ENCODE measurements at regions not wholly inside any gene's neighbourhood (a gene's known extent, or its start where the extent isn't known, plus 50 kb on each side); places are given as distances from the start of the nearest gene placed in this dataset.

- TF ChIP-seq, protein P1, sequence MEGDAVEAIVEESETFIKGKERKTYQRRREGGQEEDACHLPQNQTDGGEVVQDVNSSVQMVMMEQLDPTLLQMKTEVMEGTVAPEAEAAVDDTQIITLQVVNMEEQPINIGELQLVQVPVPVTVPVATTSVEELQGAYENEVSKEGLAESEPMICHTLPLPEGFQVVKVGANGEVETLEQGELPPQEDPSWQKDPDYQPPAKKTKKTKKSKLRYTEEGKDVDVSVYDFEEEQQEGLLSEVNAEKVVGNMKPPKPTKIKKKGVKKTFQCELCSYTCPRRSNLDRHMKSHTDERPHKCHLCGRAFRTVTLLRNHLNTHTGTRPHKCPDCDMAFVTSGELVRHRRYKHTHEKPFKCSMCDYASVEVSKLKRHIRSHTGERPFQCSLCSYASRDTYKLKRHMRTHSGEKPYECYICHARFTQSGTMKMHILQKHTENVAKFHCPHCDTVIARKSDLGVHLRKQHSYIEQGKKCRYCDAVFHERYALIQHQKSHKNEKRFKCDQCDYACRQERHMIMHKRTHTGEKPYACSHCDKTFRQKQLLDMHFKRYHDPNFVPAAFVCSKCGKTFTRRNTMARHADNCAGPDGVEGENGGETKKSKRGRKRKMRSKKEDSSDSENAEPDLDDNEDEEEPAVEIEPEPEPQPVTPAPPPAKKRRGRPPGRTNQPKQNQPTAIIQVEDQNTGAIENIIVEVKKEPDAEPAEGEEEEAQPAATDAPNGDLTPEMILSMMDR (conservative IDR thresholded peaks at IDR 0.05; ENCODE audit: low read depth in 2 of 2) = no peak
- TF ChIP-seq, protein P2, sequence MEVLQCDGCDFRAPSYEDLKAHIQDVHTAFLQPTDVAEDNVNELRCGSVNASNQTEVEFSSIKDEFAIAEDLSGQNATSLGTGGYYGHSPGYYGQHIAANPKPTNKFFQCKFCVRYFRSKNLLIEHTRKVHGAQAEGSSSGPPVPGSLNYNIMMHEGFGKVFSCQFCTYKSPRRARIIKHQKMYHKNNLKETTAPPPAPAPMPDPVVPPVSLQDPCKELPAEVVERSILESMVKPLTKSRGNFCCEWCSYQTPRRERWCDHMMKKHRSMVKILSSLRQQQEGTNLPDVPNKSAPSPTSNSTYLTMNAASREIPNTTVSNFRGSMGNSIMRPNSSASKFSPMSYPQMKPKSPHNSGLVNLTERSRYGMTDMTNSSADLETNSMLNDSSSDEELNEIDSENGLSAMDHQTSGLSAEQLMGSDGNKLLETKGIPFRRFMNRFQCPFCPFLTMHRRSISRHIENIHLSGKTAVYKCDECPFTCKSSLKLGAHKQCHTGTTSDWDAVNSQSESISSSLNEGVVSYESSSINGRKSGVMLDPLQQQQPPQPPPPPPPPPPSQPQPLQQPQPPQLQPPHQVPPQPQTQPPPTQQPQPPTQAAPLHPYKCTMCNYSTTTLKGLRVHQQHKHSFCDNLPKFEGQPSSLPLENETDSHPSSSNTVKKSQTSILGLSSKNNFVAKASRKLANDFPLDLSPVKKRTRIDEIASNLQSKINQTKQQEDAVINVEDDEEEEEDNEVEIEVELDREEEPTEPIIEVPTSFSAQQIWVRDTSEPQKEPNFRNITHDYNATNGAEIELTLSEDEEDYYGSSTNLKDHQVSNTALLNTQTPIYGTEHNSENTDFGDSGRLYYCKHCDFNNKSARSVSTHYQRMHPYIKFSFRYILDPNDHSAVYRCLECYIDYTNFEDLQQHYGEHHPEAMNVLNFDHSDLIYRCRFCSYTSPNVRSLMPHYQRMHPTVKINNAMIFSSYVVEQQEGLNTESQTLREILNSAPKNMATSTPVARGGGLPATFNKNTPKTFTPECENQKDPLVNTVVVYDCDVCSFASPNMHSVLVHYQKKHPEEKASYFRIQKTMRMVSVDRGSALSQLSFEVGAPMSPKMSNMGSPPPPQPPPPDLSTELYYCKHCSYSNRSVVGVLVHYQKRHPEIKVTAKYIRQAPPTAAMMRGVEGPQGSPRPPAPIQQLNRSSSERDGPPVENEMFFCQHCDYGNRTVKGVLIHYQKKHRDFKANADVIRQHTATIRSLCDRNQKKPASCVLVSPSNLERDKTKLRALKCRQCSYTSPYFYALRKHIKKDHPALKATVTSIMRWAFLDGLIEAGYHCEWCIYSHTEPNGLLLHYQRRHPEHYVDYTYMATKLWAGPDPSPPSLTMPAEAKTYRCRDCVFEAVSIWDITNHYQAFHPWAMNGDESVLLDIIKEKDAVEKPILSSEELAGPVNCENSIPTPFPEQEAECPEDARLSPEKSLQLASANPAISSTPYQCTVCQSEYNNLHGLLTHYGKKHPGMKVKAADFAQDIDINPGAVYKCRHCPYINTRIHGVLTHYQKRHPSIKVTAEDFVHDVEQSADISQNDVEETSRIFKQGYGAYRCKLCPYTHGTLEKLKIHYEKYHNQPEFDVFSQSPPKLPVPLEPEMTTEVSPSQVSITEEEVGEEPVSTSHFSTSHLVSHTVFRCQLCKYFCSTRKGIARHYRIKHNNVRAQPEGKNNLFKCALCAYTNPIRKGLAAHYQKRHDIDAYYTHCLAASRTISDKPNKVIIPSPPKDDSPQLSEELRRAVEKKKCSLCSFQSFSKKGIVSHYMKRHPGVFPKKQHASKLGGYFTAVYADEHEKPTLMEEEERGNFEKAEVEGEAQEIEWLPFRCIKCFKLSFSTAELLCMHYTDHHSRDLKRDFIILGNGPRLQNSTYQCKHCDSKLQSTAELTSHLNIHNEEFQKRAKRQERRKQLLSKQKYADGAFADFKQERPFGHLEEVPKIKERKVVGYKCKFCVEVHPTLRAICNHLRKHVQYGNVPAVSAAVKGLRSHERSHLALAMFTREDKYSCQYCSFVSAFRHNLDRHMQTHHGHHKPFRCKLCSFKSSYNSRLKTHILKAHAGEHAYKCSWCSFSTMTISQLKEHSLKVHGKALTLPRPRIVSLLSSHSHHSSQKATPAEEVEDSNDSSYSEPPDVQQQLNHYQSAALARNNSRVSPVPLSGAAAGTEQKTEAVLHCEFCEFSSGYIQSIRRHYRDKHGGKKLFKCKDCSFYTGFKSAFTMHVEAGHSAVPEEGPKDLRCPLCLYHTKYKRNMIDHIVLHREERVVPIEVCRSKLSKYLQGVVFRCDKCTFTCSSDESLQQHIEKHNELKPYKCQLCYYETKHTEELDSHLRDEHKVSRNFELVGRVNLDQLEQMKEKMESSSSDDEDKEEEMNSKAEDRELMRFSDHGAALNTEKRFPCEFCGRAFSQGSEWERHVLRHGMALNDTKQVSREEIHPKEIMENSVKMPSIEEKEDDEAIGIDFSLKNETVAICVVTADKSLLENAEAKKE (CRISPR knock-in tag; IDR thresholded peaks at IDR 0.05) = no peak
- TF ChIP-seq EZH2phosphoT487 (IDR thresholded peaks at IDR 0.05; ENCODE audit: unreplicated experiment) (no peak), STAT1 (IDR thresholded peaks at IDR 0.05; ENCODE audit: unreplicated experiment) (no peak), EZH2 (IDR thresholded peaks at IDR 0.05; ENCODE audit: low read depth, unreplicated experiment) (no peak), NANOG (IDR thresholded peaks at IDR 0.05; ENCODE audit: borderline replicate concordance) (no peak)
- TF ChIP-seq, protein P3, sequence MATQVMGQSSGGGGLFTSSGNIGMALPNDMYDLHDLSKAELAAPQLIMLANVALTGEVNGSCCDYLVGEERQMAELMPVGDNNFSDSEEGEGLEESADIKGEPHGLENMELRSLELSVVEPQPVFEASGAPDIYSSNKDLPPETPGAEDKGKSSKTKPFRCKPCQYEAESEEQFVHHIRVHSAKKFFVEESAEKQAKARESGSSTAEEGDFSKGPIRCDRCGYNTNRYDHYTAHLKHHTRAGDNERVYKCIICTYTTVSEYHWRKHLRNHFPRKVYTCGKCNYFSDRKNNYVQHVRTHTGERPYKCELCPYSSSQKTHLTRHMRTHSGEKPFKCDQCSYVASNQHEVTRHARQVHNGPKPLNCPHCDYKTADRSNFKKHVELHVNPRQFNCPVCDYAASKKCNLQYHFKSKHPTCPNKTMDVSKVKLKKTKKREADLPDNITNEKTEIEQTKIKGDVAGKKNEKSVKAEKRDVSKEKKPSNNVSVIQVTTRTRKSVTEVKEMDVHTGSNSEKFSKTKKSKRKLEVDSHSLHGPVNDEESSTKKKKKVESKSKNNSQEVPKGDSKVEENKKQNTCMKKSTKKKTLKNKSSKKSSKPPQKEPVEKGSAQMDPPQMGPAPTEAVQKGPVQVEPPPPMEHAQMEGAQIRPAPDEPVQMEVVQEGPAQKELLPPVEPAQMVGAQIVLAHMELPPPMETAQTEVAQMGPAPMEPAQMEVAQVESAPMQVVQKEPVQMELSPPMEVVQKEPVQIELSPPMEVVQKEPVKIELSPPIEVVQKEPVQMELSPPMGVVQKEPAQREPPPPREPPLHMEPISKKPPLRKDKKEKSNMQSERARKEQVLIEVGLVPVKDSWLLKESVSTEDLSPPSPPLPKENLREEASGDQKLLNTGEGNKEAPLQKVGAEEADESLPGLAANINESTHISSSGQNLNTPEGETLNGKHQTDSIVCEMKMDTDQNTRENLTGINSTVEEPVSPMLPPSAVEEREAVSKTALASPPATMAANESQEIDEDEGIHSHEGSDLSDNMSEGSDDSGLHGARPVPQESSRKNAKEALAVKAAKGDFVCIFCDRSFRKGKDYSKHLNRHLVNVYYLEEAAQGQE (IDR thresholded peaks at IDR 0.05; ENCODE audit: unreplicated experiment) = no peak
Measured at GRCh38 chr14:87725318-87725717, 267.7 kb downstream of the GALC start.

Measured in GM23338 (cell line).